Thymus (tissue), 11 donors: ENCODE measurements at regions not wholly inside any gene's neighbourhood (a gene's known extent, or its start where the extent isn't known, plus 50 kb on each side); places are given as distances from the start of the nearest gene placed in this dataset.

Experiments
- DNase-seq, 9 donors: peaks; one replicate each; pipeline ENCODE4 v3.0.0-alpha.2; 2013; ENCODE audit warnings: low spot score in 9 of 9, low read depth in 6 of 9, missing footprints in 1 of 9
- H3K27ac ChIP-seq, 2 donors: one replicate each; pipeline ENCODE4 v1.5.1; 2013; ENCODE audit warnings: control low read depth in 1 of 2, low read depth in 1 of 2, low read length in 1 of 2, mild to moderate bottlenecking in 1 of 2, moderate library complexity in 1 of 2
- H3K27me3 ChIP-seq, 2 donors: one replicate each; pipeline ENCODE4 v1.5.1; 2013; ENCODE audit warnings: low read length in 1 of 2; ENCODE audit not compliant: control insufficient read depth in 2 of 2, insufficient read depth in 1 of 2
- H3K36me3 ChIP-seq, 2 donors: one replicate each; pipeline ENCODE4 v1.5.1; 2013; ENCODE audit warnings: low read length in 1 of 2, mild to moderate bottlenecking in 1 of 2, moderate library complexity in 1 of 2; ENCODE audit not compliant: control insufficient read depth in 2 of 2, insufficient read depth in 2 of 2
- H3K4me1 ChIP-seq, 2 donors: one replicate each; pipeline ENCODE4 v1.5.1; 2013; ENCODE audit warnings: low read length in 2 of 2; ENCODE audit not compliant: control insufficient read depth in 2 of 2, insufficient read depth in 2 of 2
- H3K4me3 ChIP-seq, 2 donors: one replicate each; pipeline ENCODE4 v1.5.1; 2013; ENCODE audit warnings: low read length in 2 of 2, control low read depth in 1 of 2, mild to moderate bottlenecking in 1 of 2
- H3K9me3 ChIP-seq, 2 donors: one replicate each; pipeline ENCODE4 v1.5.1; 2013; ENCODE audit warnings: low read length in 1 of 2, mild to moderate bottlenecking in 1 of 2; ENCODE audit not compliant: control insufficient read depth in 2 of 2, insufficient read depth in 1 of 2
- WGBS: extraction: QIAGEN DNeasy Blood & Tissue Kit; methylation state at CpG from one replicate; pipeline ENCODE4 v1.1.7; 2013; 5-methylcytosine and 5-hydroxymethylcytosine counted together
- donor health status: healthy.

DNA sequence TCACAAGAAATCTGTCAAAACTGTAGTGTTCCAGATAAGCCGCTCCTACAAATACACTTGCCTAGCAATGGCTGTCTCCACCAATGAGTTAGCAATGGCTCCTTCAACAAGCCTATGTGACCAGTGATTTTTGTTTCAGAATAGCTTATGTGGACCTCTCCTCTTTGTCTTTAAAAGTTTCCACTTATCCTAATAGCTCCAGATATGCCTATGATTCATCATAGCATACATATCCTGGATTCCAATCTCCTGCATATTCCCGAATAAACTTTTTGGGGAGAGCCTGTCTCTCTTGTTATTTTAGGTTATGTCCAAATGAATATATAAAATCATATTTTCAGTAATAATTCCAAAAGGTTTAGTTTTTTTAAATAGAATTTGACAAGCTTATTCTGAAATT lies 510.6 kb downstream of the ARL4A start:
- Histone ChIP-seq H3K4me1 (no peaks in the 10 kb centered on the region), H3K27ac (no peak overlapping the region), H3K27me3 (no peaks in the 10 kb centered on the region), H3K9me3 (no peaks in the 10 kb centered on the region), H3K36me3 (no peaks in the 10 kb centered on the region), H3K4me3 (no peak overlapping the region)
- 97% methylated on average over 2 of the region's 2 CpGs for whole genome bisulfite sequencing
- DNase-seq = no peak

DNA sequence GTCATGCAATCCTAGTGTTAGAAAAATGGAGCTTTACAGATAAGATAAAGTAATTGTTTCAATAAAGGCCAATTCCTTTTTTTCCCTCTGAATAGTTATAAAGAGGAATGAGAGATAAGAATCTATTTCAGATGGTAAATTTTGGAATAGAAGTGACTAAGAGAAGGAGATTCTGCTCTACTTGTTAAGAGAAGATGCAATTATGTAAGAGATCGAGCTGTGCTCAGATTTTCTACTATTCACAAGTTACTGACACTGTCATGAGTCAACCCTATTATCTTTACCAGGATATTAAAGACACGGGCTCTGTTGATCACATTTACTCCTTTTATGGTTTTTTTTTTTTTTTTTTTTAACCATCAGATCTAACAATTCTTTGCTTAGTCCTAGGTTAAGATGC lies 511.3 kb downstream of the ARL4A start:
- Histone ChIP-seq H3K9me3 (no peaks in the 10 kb centered on the region), H3K4me3 (no peak overlapping the region), H3K27me3 (no peaks in the 10 kb centered on the region), H3K4me1 (no peaks in the 10 kb centered on the region), H3K36me3 (no peaks in the 10 kb centered on the region), H3K27ac (no peak overlapping the region)
- 87% methylated on average over 2 of the region's 2 CpGs for WGBS
- no peak for DNase-seq

DNA sequence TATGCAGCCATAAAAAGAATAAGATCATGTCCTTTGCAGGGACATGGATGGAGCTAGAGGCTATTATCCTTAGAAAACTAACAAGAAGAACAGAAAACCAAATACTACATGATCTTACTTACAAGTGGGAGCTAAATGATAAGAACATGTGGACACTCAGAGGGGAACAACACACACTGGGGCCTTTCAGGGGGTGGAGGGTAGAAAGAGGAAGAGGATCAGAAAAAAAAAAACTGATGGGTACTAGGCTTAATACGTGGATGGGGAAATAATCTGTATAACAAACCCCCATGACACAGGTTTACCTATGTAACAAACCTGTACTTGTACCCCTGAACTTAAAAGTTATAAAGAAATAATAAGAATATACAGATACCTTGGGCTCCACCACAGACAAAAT lies 514.2 kb downstream of the ARL4A start:
- DNase-seq = no peak
- Histone ChIP-seq H3K4me1 (no peaks in the 10 kb centered on the region), H3K36me3 (no peaks in the 10 kb centered on the region), H3K4me3 (no peak overlapping the region), H3K9me3 (no peaks in the 10 kb centered on the region), H3K27ac (no peak overlapping the region), H3K27me3 (no peaks in the 10 kb centered on the region)
- 12% methylated on average over 1 of the region's 1 CpG for WGBS

DNA sequence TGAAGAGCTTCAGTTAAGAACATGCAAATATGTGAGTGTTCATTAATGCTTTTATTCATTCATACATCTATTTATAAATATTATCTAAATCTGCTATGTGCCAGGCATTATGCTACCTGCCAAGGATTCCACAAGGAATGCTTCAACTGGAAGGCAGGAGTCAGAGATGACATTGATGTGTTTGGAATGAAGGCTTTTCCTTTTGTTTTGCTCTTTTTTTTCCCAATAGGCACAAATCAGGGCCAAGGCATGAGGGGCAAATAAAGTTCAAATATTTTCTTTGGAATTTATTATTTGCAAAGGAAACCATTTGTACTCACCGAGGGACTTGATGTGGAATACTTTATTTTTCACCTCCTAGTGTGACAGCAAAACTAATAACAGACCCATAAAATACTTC lies 530.3 kb downstream of the ARL4A start:
- DNase-seq = no peak
- no peaks in the 10 kb centered on the region for H3K4me1 ChIP-seq
- H3K9me3 ChIP-seq = no peaks in the 10 kb centered on the region
- H3K36me3 ChIP-seq = no peaks in the 10 kb centered on the region
- no peaks in the 10 kb centered on the region for H3K27me3 ChIP-seq
- WGBS = 82% methylated on average over 1 of the region's 1 CpG
- H3K4me3 ChIP-seq = no peak overlapping the region
- H3K27ac ChIP-seq = no peak overlapping the region

DNA sequence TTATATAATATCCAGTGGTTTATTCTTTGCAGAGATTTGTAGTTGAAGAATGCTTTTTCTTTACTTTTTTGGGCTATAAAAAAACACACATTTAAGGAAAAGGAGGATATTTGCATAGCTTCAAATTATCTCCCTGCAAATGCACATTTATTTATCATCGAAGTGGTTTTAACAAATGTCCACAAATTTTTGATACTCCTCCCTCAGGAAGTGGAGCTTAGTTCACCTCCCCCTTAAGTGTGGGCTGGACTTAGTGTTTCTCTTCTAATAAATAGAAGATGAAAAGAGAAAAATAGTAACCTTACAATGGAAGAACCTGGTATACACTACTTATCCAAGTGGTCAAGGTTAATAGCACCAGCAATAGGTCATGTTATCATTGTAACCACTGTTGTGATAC lies 537.6 kb downstream of the ARL4A start:
- no peaks in the 10 kb centered on the region for H3K36me3 ChIP-seq
- H3K27ac ChIP-seq = no peak overlapping the region
- WGBS = 94% methylated on average over 1 of the region's 1 CpG
- H3K27me3 ChIP-seq = no peaks in the 10 kb centered on the region
- no peak for DNase-seq
- no peaks in the 10 kb centered on the region for H3K9me3 ChIP-seq
- no peak overlapping the region for H3K4me3 ChIP-seq
- no peaks in the 10 kb centered on the region for H3K4me1 ChIP-seq

DNA sequence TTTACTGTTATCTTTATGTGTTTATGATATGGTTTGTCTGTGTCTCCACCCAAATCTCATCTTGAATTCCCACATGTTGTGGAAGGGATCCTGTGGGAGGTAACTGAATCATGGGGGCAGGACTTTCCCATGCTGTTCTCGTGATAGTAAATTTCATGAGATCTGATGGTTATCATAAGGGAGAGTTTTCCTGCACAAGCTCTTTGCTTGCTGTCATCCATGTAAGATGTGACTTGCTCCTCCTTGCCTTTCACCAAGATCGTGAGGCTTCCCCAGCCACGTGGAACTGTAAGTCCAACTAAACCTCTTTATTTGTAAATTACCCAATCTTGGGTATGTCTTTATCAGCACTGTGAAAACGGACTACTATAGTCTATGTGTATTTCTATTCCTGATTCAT lies 539.0 kb downstream of the ARL4A start:
- Histone ChIP-seq H3K4me3 (no peak overlapping the region), H3K4me1 (no peaks in the 10 kb centered on the region), H3K27ac (no peak overlapping the region), H3K9me3 (no peaks in the 10 kb centered on the region), H3K27me3 (no peaks in the 10 kb centered on the region), H3K36me3 (no peaks in the 10 kb centered on the region)
- DNase-seq = no peak
- WGBS = 90% methylated on average over 4 of the region's 4 CpGs

DNA sequence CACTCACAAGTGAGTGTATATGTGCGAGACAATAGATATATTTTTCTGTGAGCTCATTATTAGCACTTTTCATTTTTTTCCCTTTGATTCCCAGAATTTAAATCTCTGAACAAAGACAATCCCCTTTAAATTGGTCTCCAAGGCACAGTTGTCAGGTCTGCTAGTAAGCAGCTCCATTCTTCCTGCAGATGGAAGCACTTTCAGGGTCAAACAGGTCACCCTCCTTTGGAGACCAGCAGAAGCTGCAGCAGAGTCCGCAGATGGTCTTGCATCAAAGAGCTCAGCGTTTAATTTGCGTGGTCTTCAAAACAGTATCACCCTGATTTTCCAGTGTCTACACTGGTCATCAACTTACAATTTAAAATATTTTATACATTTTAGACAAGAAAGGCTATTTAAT lies 543.8 kb downstream of the ARL4A start:
- DNase-seq = no peak
- no peaks in the 10 kb centered on the region for H3K9me3 ChIP-seq
- H3K27me3 ChIP-seq = no peaks in the 10 kb centered on the region
- no peaks in the 10 kb centered on the region for H3K36me3 ChIP-seq
- H3K27ac ChIP-seq = no peak overlapping the region
- H3K4me1 ChIP-seq = no peaks in the 10 kb centered on the region
- 95% methylated on average over 4 of the region's 4 CpGs for WGBS
- no peak overlapping the region for H3K4me3 ChIP-seq

DNA sequence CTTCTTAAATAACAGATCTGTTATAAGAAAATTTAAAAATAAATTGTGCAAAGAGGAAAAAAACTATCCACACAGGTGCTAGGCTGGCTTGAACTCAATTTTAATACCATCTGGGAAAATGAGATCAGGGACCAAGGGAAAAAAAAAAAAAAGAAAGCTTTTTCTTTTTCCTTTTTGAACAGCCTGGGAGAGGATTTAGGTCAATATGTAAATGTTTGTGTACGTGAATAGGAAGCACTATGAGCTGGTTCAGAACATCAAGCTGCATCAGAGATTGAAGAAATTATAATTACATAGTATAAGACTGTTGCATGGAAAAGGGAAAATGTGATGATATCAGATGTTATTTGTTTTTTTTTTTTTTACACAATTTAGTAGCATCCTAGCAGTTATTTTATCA lies 548.0 kb downstream of the ARL4A start:
- no peak for DNase-seq
- Histone ChIP-seq H3K27me3 (no peaks in the 10 kb centered on the region), H3K4me3 (no peak overlapping the region), H3K36me3 (no peaks in the 10 kb centered on the region), H3K4me1 (no peaks in the 10 kb centered on the region), H3K27ac (no peak overlapping the region), H3K9me3 (no peaks in the 10 kb centered on the region)
- WGBS = 90% methylated on average over 1 of the region's 1 CpG

DNA sequence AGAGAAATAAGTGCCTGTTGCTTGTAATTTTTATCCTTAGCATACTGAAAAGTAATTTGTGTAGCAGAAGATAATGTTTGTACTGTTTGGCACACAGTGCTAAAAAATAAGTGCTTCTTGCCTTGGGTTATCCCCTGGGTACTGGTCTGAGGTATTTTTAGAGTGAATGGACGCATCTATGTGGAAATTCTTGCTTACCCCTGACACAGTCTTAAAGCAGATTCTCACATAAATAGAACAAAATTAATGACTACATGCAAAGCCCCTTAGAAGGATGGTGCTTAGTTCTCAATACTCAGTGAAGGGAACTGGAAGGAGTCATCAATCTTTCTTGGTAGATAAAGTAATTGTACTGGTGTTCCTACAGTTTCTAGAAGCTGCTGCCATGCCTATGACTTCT lies 548.6 kb downstream of the ARL4A start:
- H3K27ac ChIP-seq = no peak overlapping the region
- no peaks in the 10 kb centered on the region for H3K9me3 ChIP-seq
- no peaks in the 10 kb centered on the region for H3K36me3 ChIP-seq
- H3K4me3 ChIP-seq = no peak overlapping the region
- WGBS = 89% methylated on average over 1 of the region's 1 CpG
- no peaks in the 10 kb centered on the region for H3K27me3 ChIP-seq
- DNase-seq = no peak
- no peaks in the 10 kb centered on the region for H3K4me1 ChIP-seq

DNA sequence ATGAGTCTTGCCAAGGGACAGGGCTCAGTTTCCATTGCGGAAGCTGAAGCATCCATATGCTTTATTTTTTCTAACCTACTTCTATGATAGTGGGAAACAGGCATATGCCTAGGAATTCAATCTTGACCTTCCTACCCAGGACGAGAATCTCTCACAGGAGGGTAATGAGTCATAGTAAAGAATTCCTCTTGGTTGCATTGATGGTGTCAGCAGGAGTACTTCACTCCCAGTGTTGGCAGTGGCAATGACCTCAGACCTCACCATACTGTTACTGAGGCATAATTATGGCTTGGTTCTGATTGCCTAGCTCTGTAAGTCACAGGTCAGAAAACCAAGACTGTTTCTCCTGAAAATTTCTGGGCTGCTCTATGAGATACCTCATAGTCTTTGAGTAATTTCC lies 552.9 kb downstream of the ARL4A start:
- H3K9me3 ChIP-seq = no peaks in the 10 kb centered on the region
- H3K36me3 ChIP-seq = no peaks in the 10 kb centered on the region
- DNase-seq = no peak
- no peaks in the 10 kb centered on the region for H3K27me3 ChIP-seq
- no peaks in the 10 kb centered on the region for H3K4me1 ChIP-seq
- H3K4me3 ChIP-seq = no peak overlapping the region
- no peak overlapping the region for H3K27ac ChIP-seq
- 87% methylated on average over 2 of the region's 2 CpGs for WGBS
